H1 (cell line): ENCODE measurements at regions not wholly inside any gene's neighbourhood (a gene's known extent, or its start where the extent isn't known, plus 50 kb on each side); places are given as distances from the start of the nearest gene placed in this dataset.

Experiments used
- CTCF ChIA-PET: fragments of 300-600 bp; sonication (Branson Sonifier 250); formaldehyde crosslinking; loops from one replicate; lab custom pipeline; 2021; ENCODE audit not compliant: partially characterized antibody; lab: Charles Lee
- POLR2A ChIA-PET: fragments of 300-600 bp; sonication (Branson Sonifier 250); formaldehyde crosslinking; loops from one replicate; lab custom pipeline; 2021; ENCODE audit warnings: inconsistent platforms; ENCODE audit not compliant: partially characterized antibody; lab: Charles Lee
- DNase-seq, 2 experiments: peaks; one replicate each; pipeline versions ENCODE4 v3.0.0 to v3.0.0-alpha.2; 2010 to 2022; ENCODE audit warnings: low spot score in 2 of 2, low read depth in 1 of 2, mixed read lengths in 1 of 2
- FAIRE-seq: peaks from 2 replicates; lab custom pipeline; 2011; peaks lifted over from hg19 to GRCh38; lab: Jason Lieb, UNC
- H2AFZ ChIP-seq: 2 replicates; pipeline ENCODE4 v1.8.1; 2012; ENCODE audit warnings: low read length, inconsistent platforms
- H2AK5ac ChIP-seq: 2 replicates; pipeline ENCODE4 v1.6.1; 2013; ENCODE audit warnings: low read depth, low read length
- H2BK120ac ChIP-seq: replicated peaks from 2 replicates; pipeline ENCODE3; 2013; ENCODE audit warnings: low read depth, low read length, inconsistent platforms
- H2BK12ac ChIP-seq: 2 replicates; pipeline ENCODE4 v1.6.1; 2013; ENCODE audit warnings: low read depth, low read length
- H2BK15ac ChIP-seq: 2 replicates; pipeline ENCODE4 v1.6.1; 2013; ENCODE audit warnings: low read length
- H2BK20ac ChIP-seq: 2 replicates; pipeline ENCODE4 v1.6.1; 2013; ENCODE audit warnings: low read length
- H2BK5ac ChIP-seq: 2 replicates; pipeline ENCODE4 v1.6.1; 2013; ENCODE audit warnings: low read depth, low read length
- H3K14ac ChIP-seq: 2 replicates; pipeline ENCODE4 v1.6.1; 2013; ENCODE audit warnings: inconsistent platforms; ENCODE audit not compliant: insufficient read length
- H3K18ac ChIP-seq: 2 replicates; pipeline ENCODE4 v1.6.1; 2013; ENCODE audit warnings: low read length; ENCODE audit errors: extremely low read depth
- H3K23ac ChIP-seq: 2 replicates; pipeline ENCODE4 v1.6.1; 2013; ENCODE audit warnings: inconsistent platforms; ENCODE audit not compliant: insufficient read length
- H3K23me2 ChIP-seq: 2 replicates; pipeline ENCODE4 v1.6.1; 2013; ENCODE audit warnings: low read depth, low read length
- H3K27ac ChIP-seq: 2 replicates; pipeline ENCODE4 v1.6.1; 2011; ENCODE audit warnings: low read depth, low read length, inconsistent platforms
- H3K27me3 ChIP-seq, 4 experiments: replicated peaks in 1 of 4; 1 replicate in 1 of 4; 2 replicates in 3 of 4; pipeline versions ENCODE4 v1.6.1 to v1.8.1; 2011 to 2013; ENCODE audit warnings: low read length in 3 of 4, mild to moderate bottlenecking in 3 of 4, inconsistent platforms in 2 of 4, mixed read lengths in 2 of 4, moderate library complexity in 1 of 4; ENCODE audit not compliant: control insufficient read depth in 3 of 4, insufficient read depth in 3 of 4; ENCODE audit errors: extremely low read depth in 1 of 4
- H3K36me3 ChIP-seq, 4 experiments: 2 replicates each; pipeline versions ENCODE4 v1.6.1 to v1.8.1; 2011 to 2013; ENCODE audit warnings: mild to moderate bottlenecking in 4 of 4, low read length in 3 of 4, moderate library complexity in 2 of 4, control low read depth in 1 of 4, inconsistent platforms in 1 of 4; ENCODE audit not compliant: insufficient read depth in 4 of 4, control insufficient read depth in 2 of 4
- H3K4ac ChIP-seq: replicated peaks from 2 replicates; pipeline ENCODE3; 2013; ENCODE audit warnings: low read length, low read depth, mixed read lengths, inconsistent platforms; ENCODE audit not compliant: insufficient read length
- H3K4me1 ChIP-seq, 4 experiments: replicated peaks in 1 of 4; 1 replicate in 1 of 4; 2 replicates in 3 of 4; pipeline versions ENCODE4 v1.6.1 to v1.8.1; 2011 to 2013; ENCODE audit warnings: low read length in 3 of 4, inconsistent platforms in 2 of 4, mixed read lengths in 1 of 4; ENCODE audit not compliant: insufficient read depth in 4 of 4, control insufficient read depth in 3 of 4
- H3K4me2 ChIP-seq, 2 experiments: 2 replicates each; pipeline versions ENCODE4 v1.6.1 to v1.8.1; 2011 to 2013; ENCODE audit warnings: low read depth in 2 of 2, low read length in 2 of 2, control low read depth in 1 of 2, inconsistent platforms in 1 of 2, mild to moderate bottlenecking in 1 of 2; ENCODE audit not compliant: insufficient read depth in 1 of 2
- H3K4me3 ChIP-seq, 4 experiments: fragments of 200-600, 300-600 bp in 1 of 4; sonication (generic), shearing (Covaris generic), sonication (Bioruptor Twin) in 1 of 4; 2 replicates each; pipeline versions ENCODE4 v1.5.1 to v1.8.1; 2011 to 2016; ENCODE audit warnings: low read length in 4 of 4, low read depth in 3 of 4, control low read depth in 2 of 4, inconsistent platforms in 2 of 4, mild to moderate bottlenecking in 2 of 4, mixed read lengths in 1 of 4, moderate library complexity in 1 of 4; ENCODE audit not compliant: insufficient read depth in 2 of 4; ENCODE audit errors: extremely low read depth in 1 of 4
- H3K56ac ChIP-seq: replicated peaks from 2 replicates; pipeline ENCODE3; 2013; ENCODE audit warnings: low read depth, mild to moderate bottlenecking, mixed read lengths, low read length, inconsistent platforms; ENCODE audit not compliant: insufficient read length
- H3K79me1 ChIP-seq: 2 replicates; pipeline ENCODE4 v1.6.1; 2013; ENCODE audit warnings: low read depth, low read length, control low read depth
- H3K79me2 ChIP-seq, 2 experiments: 2 replicates each; pipeline versions ENCODE4 v1.6.1 to v1.8.1; 2012 to 2013; ENCODE audit warnings: low read length in 2 of 2, mild to moderate bottlenecking in 2 of 2, inconsistent platforms in 1 of 2; ENCODE audit not compliant: insufficient read depth in 2 of 2, control insufficient read depth in 1 of 2
- H3K9ac ChIP-seq, 4 experiments: replicated peaks in 1 of 4; 1 replicate in 1 of 4; 2 replicates in 3 of 4; pipeline versions ENCODE4 v1.6.1 to v1.8.1; 2011 to 2013; ENCODE audit warnings: low read depth in 3 of 4, low read length in 3 of 4, control low read depth in 2 of 4, mild to moderate bottlenecking in 2 of 4, moderate library complexity in 2 of 4, inconsistent platforms in 1 of 4; ENCODE audit errors: extremely low read depth in 1 of 4
- H3K9me3 ChIP-seq, 2 experiments: 2 replicates each; pipeline versions ENCODE4 v1.6.1 to v1.8.1; 2012 to 2013; ENCODE audit warnings: mild to moderate bottlenecking in 2 of 2, moderate library complexity in 2 of 2, control low read depth in 1 of 2, inconsistent platforms in 1 of 2, low read depth in 1 of 2, low read length in 1 of 2, mixed read lengths in 1 of 2; ENCODE audit not compliant: insufficient read depth in 2 of 2
- H4K20me1 ChIP-seq, 2 experiments: replicated peaks in 1 of 2; 2 replicates each; pipeline versions ENCODE3 to v1.8.1; 2011 to 2013; ENCODE audit warnings: inconsistent platforms in 2 of 2, low read length in 2 of 2, mild to moderate bottlenecking in 1 of 2; ENCODE audit not compliant: insufficient read depth in 2 of 2, control insufficient read depth in 1 of 2
- H4K5ac ChIP-seq: 2 replicates; pipeline ENCODE4 v1.6.1; 2013; ENCODE audit warnings: low read length, low read depth, mixed read lengths, inconsistent platforms; ENCODE audit not compliant: insufficient read length
- H4K8ac ChIP-seq: 2 replicates; pipeline ENCODE4 v1.8.0; 2013; ENCODE audit warnings: mild to moderate bottlenecking, moderate library complexity, low read length, inconsistent platforms; ENCODE audit not compliant: insufficient read depth; ENCODE audit errors: extremely low read depth
- H4K91ac ChIP-seq: replicated peaks from 2 replicates; pipeline ENCODE3; 2013; ENCODE audit warnings: low read length, mixed read lengths, inconsistent platforms; ENCODE audit not compliant: insufficient read length
- CHD2 ChIP-seq: IDR thresholded peaks from 2 replicates; pipeline ENCODE4 v1.6.1; 2012; ENCODE audit warnings: low read length, improper control_type of control experiment
- JUND ChIP-seq: IDR thresholded peaks from 2 replicates; pipeline ENCODE4 v1.6.1; 2011; ENCODE audit warnings: mild to moderate bottlenecking, improper control_type of control experiment, low read length
- TCF12 ChIP-seq: IDR thresholded peaks from 2 replicates; pipeline ENCODE4 v1.6.1; 2011; ENCODE audit warnings: low read depth, mild to moderate bottlenecking, low read length
- WGBS, 2 experiments: shearing (Covaris generic) in 1 of 2; methylation state at CpG; one replicate each; pipeline versions ENCODE4 v1.1.6 to v1.1.7; 2013 to 2015; ENCODE audit warnings: low lambda C conversion rate in 2 of 2, mixed read lengths in 2 of 2, inconsistent platforms in 1 of 2, low coverage in 1 of 2, missing lambda C conversion rate in 1 of 2; ENCODE audit not compliant: insufficient replicate concordance in 2 of 2, insufficient coverage in 1 of 2, insufficient read length in 1 of 2; ENCODE audit errors: extremely low coverage in 1 of 2, missing lambda C conversion rate in 1 of 2; 5-methylcytosine and 5-hydroxymethylcytosine counted together

DNA sequence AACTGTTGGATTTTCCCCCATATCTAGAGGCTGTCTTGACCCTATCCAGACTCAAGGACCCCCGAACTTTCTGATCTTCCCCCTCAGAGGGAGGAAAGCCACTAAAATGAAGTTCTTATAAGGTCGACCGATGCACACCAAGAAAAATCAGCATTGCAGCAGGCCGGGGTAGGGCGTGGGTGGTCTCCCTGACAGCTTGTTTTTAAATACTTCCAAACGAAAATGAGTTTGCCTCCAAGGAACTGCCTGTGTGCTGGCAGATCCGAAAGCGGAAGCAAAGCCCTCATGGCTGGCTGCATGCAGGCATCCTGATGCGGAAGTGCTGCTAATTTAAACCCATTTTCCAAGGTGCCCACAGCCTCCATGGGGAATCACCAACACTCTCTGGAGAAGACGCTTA, 374.3 kb upstream of the XYLT1 start:
- H3K9me3 ChIP-seq: no peaks in the 10 kb centered on the region
- no peak for FAIRE-seq
- no peak overlapping the region for H3K23ac ChIP-seq
- no peak overlapping the region for H4K8ac ChIP-seq
- H2BK12ac ChIP-seq: no peak overlapping the region
- no peak overlapping the region for H2BK15ac ChIP-seq
- no peaks in the 10 kb centered on the region for H3K27me3 ChIP-seq
- no peak overlapping the region for H3K4me3 ChIP-seq
- CTCF ChIA-PET: interaction anchor here (1.8 kb wide), 1 partner anchor 8 kb away, joined by 3 read pairs; no protein-coding TSS in a partner anchor
- H3K79me2 ChIP-seq: no peaks in the 10 kb centered on the region
- H3K36me3 ChIP-seq: no peaks in the 10 kb centered on the region
- no peak overlapping the region for H3K14ac ChIP-seq
- no peak overlapping the region for H3K4ac ChIP-seq
- H3K23me2 ChIP-seq: no peaks in the 10 kb centered on the region
- TF ChIP-seq TCF12 (no peak), JUND (no peak), CHD2 (no peak)
- H4K20me1 ChIP-seq: no peaks in the 10 kb centered on the region
- no peak for DNase-seq
- H2AFZ ChIP-seq: no peak overlapping the region
- no peak overlapping the region for H3K56ac ChIP-seq
- H2BK5ac ChIP-seq: no peak overlapping the region
- no peak overlapping the region for H4K91ac ChIP-seq
- H2BK20ac ChIP-seq: no peak overlapping the region
- H4K5ac ChIP-seq: no peak overlapping the region
- no peak overlapping the region for H3K9ac ChIP-seq
- H2AK5ac ChIP-seq: no peak overlapping the region
- no peak overlapping the region for H3K27ac ChIP-seq
- H3K4me2 ChIP-seq: no peak overlapping the region
- H3K79me1 ChIP-seq: no peaks in the 10 kb centered on the region
- POLR2A ChIA-PET: interaction anchor here (0.7 kb wide), 1 partner anchor 18 kb away, joined by 3 read pairs; no protein-coding TSS in a partner anchor
- H3K18ac ChIP-seq: no peak overlapping the region
- no peaks in the 10 kb centered on the region; a peak in 1 of 7 replicates for H3K4me1 ChIP-seq
- WGBS, 2 experiments: 94% methylated on average over 9 of the region's 10 CpGs; no CpG with 5 or more reads in 1 of the 2 experiments
- H2BK120ac ChIP-seq: no peak overlapping the region
